ENCODE measurements at regions not wholly inside any gene's neighbourhood (a gene's known extent, or its start where the extent isn't known, plus 50 kb on each side); places are given as distances from the start of the nearest gene placed in this dataset.

GRCh38 chr3:102361101-102361500 is 73.7 kb upstream of the ZPLD1 start:
- TF ChIP-seq CTCF (IDR thresholded peaks at IDR 0.05) (no peak), POLR2A (IDR thresholded peaks at IDR 0.05) (no peak)

Measured in Peyer's patch (tissue), 4 donors.